ENCODE measurements at regions not wholly inside any gene's neighbourhood (a gene's known extent, or its start where the extent isn't known, plus 50 kb on each side); places are given as distances from the start of the nearest gene placed in this dataset.
"Not testable (repeated sequence)": the region's sequence is repeated elsewhere in the genome, so short reads cannot be mapped to it uniquely, and the experiment has no call there.

DNA sequence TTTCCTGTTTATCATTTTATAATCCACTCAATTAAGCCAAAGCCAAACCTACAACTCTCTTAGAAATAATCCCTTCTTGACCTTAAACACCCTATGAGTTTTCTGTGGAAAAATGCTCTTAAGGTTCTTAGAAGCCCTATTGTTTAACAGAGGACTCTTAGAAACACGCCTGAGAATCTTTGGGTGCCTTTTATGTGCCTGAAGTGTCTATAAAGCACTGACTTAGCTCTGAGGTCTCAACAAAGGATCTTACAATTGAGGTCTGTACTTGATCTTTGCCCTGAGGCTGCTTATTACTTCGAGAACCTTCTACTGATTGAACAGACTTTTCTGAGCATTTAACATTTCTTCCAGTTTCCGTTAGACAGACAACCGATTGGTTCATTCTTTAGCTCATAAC, 353.3 kb upstream of the SORCS1 start:
- CTCF ChIA-PET: no interaction called here
- DNase-seq (ENCODE audit: extremely low spot score): no peak
- POLR2A ChIA-PET: no interaction called here
- TF ChIP-seq, protein P1, sequence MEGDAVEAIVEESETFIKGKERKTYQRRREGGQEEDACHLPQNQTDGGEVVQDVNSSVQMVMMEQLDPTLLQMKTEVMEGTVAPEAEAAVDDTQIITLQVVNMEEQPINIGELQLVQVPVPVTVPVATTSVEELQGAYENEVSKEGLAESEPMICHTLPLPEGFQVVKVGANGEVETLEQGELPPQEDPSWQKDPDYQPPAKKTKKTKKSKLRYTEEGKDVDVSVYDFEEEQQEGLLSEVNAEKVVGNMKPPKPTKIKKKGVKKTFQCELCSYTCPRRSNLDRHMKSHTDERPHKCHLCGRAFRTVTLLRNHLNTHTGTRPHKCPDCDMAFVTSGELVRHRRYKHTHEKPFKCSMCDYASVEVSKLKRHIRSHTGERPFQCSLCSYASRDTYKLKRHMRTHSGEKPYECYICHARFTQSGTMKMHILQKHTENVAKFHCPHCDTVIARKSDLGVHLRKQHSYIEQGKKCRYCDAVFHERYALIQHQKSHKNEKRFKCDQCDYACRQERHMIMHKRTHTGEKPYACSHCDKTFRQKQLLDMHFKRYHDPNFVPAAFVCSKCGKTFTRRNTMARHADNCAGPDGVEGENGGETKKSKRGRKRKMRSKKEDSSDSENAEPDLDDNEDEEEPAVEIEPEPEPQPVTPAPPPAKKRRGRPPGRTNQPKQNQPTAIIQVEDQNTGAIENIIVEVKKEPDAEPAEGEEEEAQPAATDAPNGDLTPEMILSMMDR (IDR thresholded peaks at IDR 0.05; ENCODE audit: control extremely low read depth, extremely low read depth, low read depth, missing control alignments): no peak

DNA sequence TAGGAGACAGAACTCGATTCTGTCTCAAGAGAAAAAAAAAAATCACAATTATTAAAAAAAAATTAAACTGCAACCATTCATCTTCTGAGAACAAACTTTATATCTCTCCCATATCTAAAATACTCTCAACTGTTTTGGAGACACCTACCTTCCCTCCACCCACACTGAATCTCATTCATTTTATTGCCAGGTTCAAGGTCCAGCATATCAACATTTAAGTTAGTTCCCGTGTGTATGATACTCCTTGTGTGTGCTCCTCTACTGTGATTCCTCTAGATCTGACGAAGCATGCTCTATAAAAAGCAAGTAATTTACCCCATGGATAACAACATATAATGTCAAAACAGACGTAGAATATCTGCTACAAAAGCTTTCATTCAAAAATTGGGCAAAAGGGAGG, 351.8 kb upstream of the SORCS1 start:
- DNase-seq (ENCODE audit: extremely low spot score): no peak
- TF ChIP-seq, protein P1 (IDR thresholded peaks at IDR 0.05; ENCODE audit: control extremely low read depth, extremely low read depth, low read depth, missing control alignments): no peak
- POLR2A ChIA-PET: no interaction called here
- CTCF ChIA-PET: no interaction called here

DNA sequence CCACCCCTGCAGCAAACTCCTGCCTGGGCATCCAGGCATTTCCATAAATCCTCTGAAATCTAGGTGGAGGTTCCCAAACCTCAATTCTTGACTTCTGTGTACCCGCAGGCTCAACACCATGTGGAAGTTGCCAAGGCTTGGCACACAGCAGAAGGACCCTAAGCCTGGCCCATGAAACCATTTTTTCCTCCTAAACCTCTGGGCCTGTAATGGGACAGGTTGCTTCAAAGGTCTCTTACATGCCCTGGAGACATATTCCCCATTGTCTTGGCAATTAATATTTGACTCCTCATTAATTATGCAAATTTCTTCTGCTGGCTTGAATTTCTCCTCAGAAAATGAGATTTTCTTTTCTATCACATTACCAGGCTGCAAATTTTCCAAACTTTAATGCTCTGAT, 339.5 kb upstream of the SORCS1 start:
- DNase-seq (ENCODE audit: extremely low spot score); POLR2A ChIA-PET; CTCF ChIA-PET: not testable (repeated sequence)

DNA sequence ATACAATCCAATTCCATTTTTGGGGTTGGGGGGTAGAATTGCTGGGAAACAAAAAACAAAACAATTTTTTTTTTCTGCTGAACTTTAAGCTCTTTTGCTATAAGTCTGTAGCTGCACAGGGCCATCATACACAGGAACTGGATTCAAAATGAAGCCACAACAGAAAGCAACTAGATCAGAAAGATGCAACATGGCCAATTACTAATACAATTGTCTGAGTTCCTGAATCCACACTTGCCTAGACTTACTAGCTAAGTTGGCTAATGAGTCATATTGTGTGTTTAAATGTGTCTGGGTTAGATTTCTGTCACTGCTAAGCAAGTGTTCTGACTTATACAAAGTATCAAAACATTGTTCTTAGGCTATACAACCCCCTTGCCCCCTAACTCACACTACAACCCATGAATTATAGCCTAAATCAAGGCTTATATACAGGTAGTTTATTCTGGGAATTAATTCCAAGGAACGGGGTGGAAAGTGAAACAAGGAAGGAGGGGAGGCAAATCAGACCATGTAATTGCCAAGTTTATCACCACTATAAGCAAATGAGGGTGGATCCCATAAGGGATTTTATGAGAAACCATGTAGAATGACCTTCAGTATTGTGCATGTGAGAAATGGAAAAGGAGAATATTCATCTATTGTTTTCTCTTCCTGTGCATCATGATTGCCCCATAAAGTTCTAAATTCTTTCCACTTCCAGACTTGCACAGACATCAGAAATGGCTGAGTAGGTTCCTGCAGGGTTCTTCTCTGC, 337.9 kb upstream of the SORCS1 start:
- TF ChIP-seq, protein P1 (IDR thresholded peaks at IDR 0.05; ENCODE audit: control extremely low read depth, extremely low read depth, low read depth, missing control alignments): no peak
- CTCF ChIA-PET: interaction anchor here (0.7 kb wide), 1 partner anchor 27 kb away, joined by 3 read pairs; no protein-coding TSS in a partner anchor
- POLR2A ChIA-PET: no interaction called here
- DNase-seq (ENCODE audit: extremely low spot score): no peak

DNA sequence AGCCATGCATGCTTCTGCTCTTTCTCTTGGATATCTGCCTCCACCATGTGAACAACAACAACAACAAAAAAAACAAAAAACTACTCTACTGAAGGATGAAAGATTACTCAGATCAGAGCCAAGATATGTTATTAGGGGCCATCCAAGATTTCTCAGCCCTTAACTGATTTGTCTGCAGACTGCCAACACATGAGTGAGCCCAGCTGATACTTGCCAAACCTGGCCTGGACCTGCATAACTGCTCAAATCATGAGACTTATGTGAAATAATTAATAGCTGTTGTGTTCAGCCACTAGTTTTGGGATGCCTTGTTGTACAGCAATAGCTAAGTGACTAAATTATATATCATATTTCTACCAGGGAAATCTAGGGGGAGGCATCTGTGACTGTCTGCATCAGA, 334.5 kb upstream of the SORCS1 start:
- TF ChIP-seq, protein P1 (IDR thresholded peaks at IDR 0.05; ENCODE audit: control extremely low read depth, extremely low read depth, low read depth, missing control alignments): no peak
- CTCF ChIA-PET: interaction anchor here (1.4 to 1.5 kb wide), 2 partner anchors 12 to 50 kb away, joined by 3 read pairs; no protein-coding TSS in a partner anchor
- POLR2A ChIA-PET: no interaction called here
- no peak for DNase-seq (ENCODE audit: extremely low spot score)

DNA sequence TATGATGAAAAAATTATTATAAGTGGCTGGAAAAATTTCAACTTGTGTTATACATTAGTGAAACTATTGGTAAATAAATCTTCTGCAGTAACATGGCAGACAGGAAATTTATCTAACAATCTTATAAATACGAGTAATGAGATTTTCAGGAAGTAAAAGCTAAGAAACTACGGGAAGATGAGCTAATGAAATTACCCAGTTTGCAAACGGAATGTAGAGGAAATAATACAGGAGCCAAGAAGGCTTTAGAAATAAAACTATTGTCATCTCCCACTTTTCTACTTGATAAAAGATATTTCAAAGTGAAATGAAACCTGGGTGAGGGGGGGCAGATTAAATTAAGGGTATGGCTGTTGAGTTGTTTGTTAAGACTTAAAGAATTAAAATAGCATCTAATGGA, 332.5 kb upstream of the SORCS1 start:
- ChIA-PET CTCF (no interaction called here), POLR2A (no interaction called here)
- DNase-seq (ENCODE audit: extremely low spot score): no peak
- TF ChIP-seq, protein P1 (IDR thresholded peaks at IDR 0.05; ENCODE audit: control extremely low read depth, extremely low read depth, low read depth, missing control alignments): no peak

DNA sequence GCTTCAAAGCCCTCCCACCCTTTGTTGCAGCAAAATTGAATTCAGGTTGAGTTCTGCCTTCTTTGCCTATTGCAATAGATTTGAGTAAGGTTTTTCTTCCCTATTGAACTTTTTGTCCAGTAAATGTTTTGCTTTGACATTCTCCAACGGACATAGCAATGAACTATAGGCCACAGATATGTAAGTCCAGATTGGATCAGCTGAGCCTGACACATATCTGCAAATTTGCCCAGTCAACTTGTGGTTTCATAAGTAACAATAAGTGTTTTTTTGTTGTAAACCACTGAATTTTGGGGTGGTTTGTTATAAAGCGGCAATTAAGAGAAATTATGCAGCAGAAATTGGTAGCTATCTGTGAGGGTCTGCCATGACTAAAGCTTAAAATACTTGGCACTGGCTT, 332.1 kb upstream of the SORCS1 start:
- TF ChIP-seq, protein P1 (IDR thresholded peaks at IDR 0.05; ENCODE audit: control extremely low read depth, extremely low read depth, low read depth, missing control alignments): no peak
- CTCF ChIA-PET: no interaction called here
- no peak for DNase-seq (ENCODE audit: extremely low spot score)
- POLR2A ChIA-PET: no interaction called here

All from GM10248 (cell line).